ENCODE measurements at regions not wholly inside any gene's neighbourhood (a gene's known extent, or its start where the extent isn't known, plus 50 kb on each side); places are given as distances from the start of the nearest gene placed in this dataset.
"Not testable (repeated sequence)": the region's sequence is repeated elsewhere in the genome, so short reads cannot be mapped to it uniquely, and the experiment has no call there.

GRCh38 chr2:48202863-48203642 is 111.4 kb upstream of the FOXN2 start:
- H3K4me3 ChIP-seq (ENCODE audit: low read depth, low read length): no peak overlapping the region
- no peak for TF ChIP-seq CTCF (IDR thresholded peaks at IDR 0.05; ENCODE audit: borderline replicate concordance, insufficient read depth, low read depth, low read length)

- no peak for TF ChIP-seq CTCF (IDR thresholded peaks at IDR 0.05; ENCODE audit: borderline replicate concordance, insufficient read depth, low read depth, low read length)
- H3K4me3 ChIP-seq (ENCODE audit: low read depth, low read length): no peak overlapping the region
Measured at GRCh38 chr2:48203668-48204067, 110.8 kb upstream of the FOXN2 start.

GRCh38 chr2:48204750-48205136 is 109.7 kb upstream of the FOXN2 start:
- no peak for TF ChIP-seq CTCF (IDR thresholded peaks at IDR 0.05; ENCODE audit: borderline replicate concordance, insufficient read depth, low read depth, low read length)
- no peak overlapping the region for H3K4me3 ChIP-seq (ENCODE audit: low read depth, low read length)

GRCh38 chr2:48205137-48205798 is 109.2 kb upstream of the FOXN2 start:
- no peak overlapping the region for H3K4me3 ChIP-seq (ENCODE audit: low read depth, low read length)
- TF ChIP-seq CTCF (IDR thresholded peaks at IDR 0.05; ENCODE audit: borderline replicate concordance, insufficient read depth, low read depth, low read length): peak; percentile 46

- not testable (repeated sequence) for H3K4me3 ChIP-seq (ENCODE audit: low read depth, low read length)
Measured at GRCh38 chr2:48206056-48206656, 108.3 kb upstream of the FOXN2 start.

- H3K4me3 ChIP-seq (ENCODE audit: low read depth, low read length): no peak overlapping the region
- TF ChIP-seq CTCF (IDR thresholded peaks at IDR 0.05; ENCODE audit: borderline replicate concordance, insufficient read depth, low read depth, low read length): no peak
Measured at GRCh38 chr2:48207201-48207641, 107.3 kb upstream of the FOXN2 start.

- no peak for TF ChIP-seq CTCF (IDR thresholded peaks at IDR 0.05; ENCODE audit: borderline replicate concordance, insufficient read depth, low read depth, low read length)
- no peak overlapping the region for H3K4me3 ChIP-seq (ENCODE audit: low read depth, low read length)
Measured at GRCh38 chr2:48207851-48208250, 106.6 kb upstream of the FOXN2 start.
